Astrocyte of the hippocampus (primary cell): ENCODE measurements at regions not wholly inside any gene's neighbourhood (a gene's known extent, or its start where the extent isn't known, plus 50 kb on each side); places are given as distances from the start of the nearest gene placed in this dataset.
"Not testable (repeated sequence)": the region's sequence is repeated elsewhere in the genome, so short reads cannot be mapped to it uniquely, and the experiment has no call there.

Source experiments
- DNase-seq: peaks from one replicate; pipeline ENCODE4 v3.0.0; 2011; ENCODE audit warnings: low read depth, low spot score

GRCh38 chr22:47495110-47495509 is 732.7 kb downstream of the TBC1D22A start:
- no peak for DNase-seq

- not testable (repeated sequence) for DNase-seq
Measured at GRCh38 chr22:47488131-47488530, 725.7 kb downstream of the TBC1D22A start.

GRCh38 chr22:47486569-47487312 is 724.3 kb downstream of the TBC1D22A start:
- no peak for DNase-seq

- no peak for DNase-seq
Measured at GRCh38 chr22:47484960-47485569, 722.6 kb downstream of the TBC1D22A start.

- DNase-seq, result no peak
Measured at GRCh38 chr22:47476231-47476630, 713.8 kb downstream of the TBC1D22A start.

GRCh38 chr22:47474895-47475294 is 712.4 kb downstream of the TBC1D22A start:
- DNase-seq, result no peak

GRCh38 chr22:47474464-47474863 is 712.0 kb downstream of the TBC1D22A start:
- no peak for DNase-seq

GRCh38 chr22:47472636-47473035 is 710.2 kb downstream of the TBC1D22A start:
- no peak for DNase-seq

- no peak for DNase-seq
Measured at GRCh38 chr22:47471406-47471805, 709.0 kb downstream of the TBC1D22A start.

- DNase-seq, result no peak
Measured at GRCh38 chr22:47465809-47466208, 703.4 kb downstream of the TBC1D22A start.

- DNase-seq, result no peak
Measured at GRCh38 chr22:47465222-47465621, 702.8 kb downstream of the TBC1D22A start.

GRCh38 chr22:47463220-47463619 is 700.8 kb downstream of the TBC1D22A start:
- no peak for DNase-seq

GRCh38 chr22:47460861-47461260 is 698.4 kb downstream of the TBC1D22A start:
- DNase-seq, result no peak

- no peak for DNase-seq
Measured at GRCh38 chr22:47460176-47460575, 697.7 kb downstream of the TBC1D22A start.

- DNase-seq, result no peak
Measured at GRCh38 chr22:47458348-47458747, 695.9 kb downstream of the TBC1D22A start.

GRCh38 chr22:47457509-47458300 is 695.3 kb downstream of the TBC1D22A start:
- no peak for DNase-seq

GRCh38 chr22:47457021-47457420 is 694.6 kb downstream of the TBC1D22A start:
- DNase-seq, result no peak

GRCh38 chr22:47456031-47456430 is 693.6 kb downstream of the TBC1D22A start:
- no peak for DNase-seq

GRCh38 chr22:47453049-47453448 is 690.6 kb downstream of the TBC1D22A start:
- no peak for DNase-seq

- no peak for DNase-seq
Measured at GRCh38 chr22:47452184-47452583, 689.7 kb downstream of the TBC1D22A start.

- no peak for DNase-seq
Measured at GRCh38 chr22:47450876-47451475, 688.5 kb downstream of the TBC1D22A start.
